ENCODE measurements at regions not wholly inside any gene's neighbourhood (a gene's known extent, or its start where the extent isn't known, plus 50 kb on each side); places are given as distances from the start of the nearest gene placed in this dataset.

- Histone ChIP-seq H3K9me3 (no peaks in the 10 kb centered on the region), H3K27ac (no peak overlapping the region), H3K36me3 (replicated peaks in 1 of 2; ENCODE audit: insufficient read depth in 1 of 2, low read depth in 2 of 2) (no peaks in the 10 kb centered on the region), H3K4me1 (no peaks in the 10 kb centered on the region), H3K4me3 (no peak overlapping the region), H3K27me3 (no peaks in the 10 kb centered on the region)
- WGBS, 2 donors = 73 to 81% methylated on average over 3 of the region's 3 CpGs
- ATAC-seq = no peak
- intact Hi-C loops (cut with DNase I) = no loop called here
- no peak for TF ChIP-seq POLR2A (IDR thresholded peaks at IDR 0.05)
- TF ChIP-seq CTCF (IDR thresholded peaks at IDR 0.05) = no peak
- no peak for DNase-seq
These were observed 792.3 kb downstream of the DIPK2A start for GRCh38 chr3:144763878-144764454.

DNA sequence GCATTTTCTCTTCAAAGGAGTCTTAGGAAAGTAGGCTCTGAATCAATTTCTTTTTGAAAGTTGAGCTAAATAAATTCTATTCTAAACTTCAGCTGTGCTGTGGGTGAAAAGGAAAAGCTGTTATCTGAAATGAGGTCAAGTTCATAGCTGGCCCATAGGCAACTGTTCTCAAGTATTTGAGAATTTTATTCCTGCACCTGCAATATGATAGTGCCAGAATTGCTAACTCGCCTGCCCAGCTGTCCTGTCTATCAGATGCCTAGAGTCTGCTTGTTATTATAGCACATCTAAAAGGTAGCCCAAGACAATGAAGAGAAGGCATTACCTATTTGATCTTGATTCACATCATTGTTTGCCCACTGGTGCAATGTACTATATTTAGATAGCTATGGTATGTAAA, 798.7 kb downstream of the DIPK2A start:
- Histone ChIP-seq H3K9me3 (no peaks in the 10 kb centered on the region), H3K27me3 (no peaks in the 10 kb centered on the region), H3K27ac (no peak overlapping the region), H3K36me3 (replicated peaks in 1 of 2; ENCODE audit: insufficient read depth in 1 of 2, low read depth in 2 of 2) (no peaks in the 10 kb centered on the region), H3K4me3 (no peak overlapping the region), H3K4me1 (no peaks in the 10 kb centered on the region)
- intact Hi-C loops (cut with DNase I) = loop anchor here (10.0 kb wide), 1 partner anchor 885 kb away; no protein-coding TSS in a partner anchor
- 18 to 38% methylated on average over 1 of the region's 1 CpG for WGBS, 2 donors
- DNase-seq (no peak), ATAC-seq (no peak)
- TF ChIP-seq CTCF (IDR thresholded peaks at IDR 0.05) (no peak), POLR2A (IDR thresholded peaks at IDR 0.05) (no peak)

DNA sequence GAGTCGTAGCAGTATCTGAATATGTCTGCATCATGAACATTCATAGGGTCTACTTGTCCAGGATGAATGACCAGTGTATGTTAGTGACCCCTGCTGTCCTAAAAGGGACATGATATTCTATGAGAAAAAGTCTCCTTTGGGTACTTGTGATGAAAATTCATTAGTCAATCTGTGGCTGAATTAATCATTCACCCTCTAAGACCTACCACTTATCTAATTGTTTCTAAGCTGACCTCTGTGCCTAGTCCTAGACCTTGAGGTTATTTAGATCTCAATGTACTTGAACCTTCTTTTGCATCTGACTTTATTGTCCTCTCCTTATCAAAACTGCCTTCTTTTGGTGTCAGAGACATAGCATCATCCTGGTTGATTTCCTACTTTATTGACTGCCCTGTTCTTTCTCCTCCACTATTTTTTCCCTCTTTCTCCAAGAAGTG, 799.3 kb downstream of the DIPK2A start:
- no peaks in the 10 kb centered on the region for H3K27me3 ChIP-seq
- H3K9me3 ChIP-seq = no peaks in the 10 kb centered on the region
- H3K36me3 ChIP-seq (replicated peaks in 1 of 2; ENCODE audit: insufficient read depth in 1 of 2, low read depth in 2 of 2) = no peaks in the 10 kb centered on the region
- intact Hi-C loops (cut with DNase I) = loop anchor here (10.0 kb wide), 1 partner anchor 886 kb away; no protein-coding TSS in a partner anchor
- H3K4me3 ChIP-seq = no peak overlapping the region
- 16 to 31% methylated on average over 1 of the region's 1 CpG for WGBS, 2 donors
- no peak overlapping the region for H3K27ac ChIP-seq
- TF ChIP-seq POLR2A (IDR thresholded peaks at IDR 0.05) = no peak
- TF ChIP-seq CTCF (IDR thresholded peaks at IDR 0.05) = peak; percentile 1 to 60 (median 48)
- no peaks in the 10 kb centered on the region for H3K4me1 ChIP-seq
- DNase-seq (no peak), ATAC-seq (peak; percentile 55)

DNA sequence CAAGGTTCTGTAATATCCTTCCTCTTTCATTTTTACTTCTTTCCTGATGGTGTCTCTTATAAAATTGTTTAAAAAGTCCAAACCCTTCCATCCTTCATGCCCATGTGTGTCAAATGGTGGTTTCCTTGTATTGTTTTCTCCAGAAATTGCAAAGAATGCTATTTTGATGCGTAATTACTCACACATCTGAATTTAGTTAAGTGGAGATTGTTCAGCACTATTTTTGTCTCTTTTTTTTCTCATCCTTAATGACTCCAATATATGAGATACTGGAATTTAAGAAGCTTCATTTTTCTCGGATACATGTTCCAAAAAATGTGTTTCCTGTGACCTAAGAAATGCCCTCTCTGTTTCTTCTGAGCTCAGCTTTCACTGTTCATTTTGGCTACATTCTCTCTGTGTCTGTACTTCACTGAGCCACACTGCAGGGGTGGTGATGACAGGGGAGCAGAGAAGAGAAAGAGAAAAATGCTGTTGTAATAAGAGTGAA, 799.8 kb downstream of the DIPK2A start:
- Histone ChIP-seq H3K9me3 (no peaks in the 10 kb centered on the region), H3K27ac (no peak overlapping the region), H3K4me1 (no peaks in the 10 kb centered on the region), H3K36me3 (replicated peaks in 1 of 2; ENCODE audit: insufficient read depth in 1 of 2, low read depth in 2 of 2) (no peaks in the 10 kb centered on the region), H3K27me3 (no peaks in the 10 kb centered on the region), H3K4me3 (no peak overlapping the region)
- ATAC-seq (peak; percentile 18), DNase-seq (no peak)
- WGBS, 2 donors = 48 to 56% methylated on average over 2 of the region's 2 CpGs
- intact Hi-C loops (cut with DNase I) = loop anchor here (10.0 kb wide), 1 partner anchor 887 kb away; no protein-coding TSS in a partner anchor
- no peak for TF ChIP-seq POLR2A (IDR thresholded peaks at IDR 0.05)
- TF ChIP-seq CTCF (IDR thresholded peaks at IDR 0.05) = no peak

DNA sequence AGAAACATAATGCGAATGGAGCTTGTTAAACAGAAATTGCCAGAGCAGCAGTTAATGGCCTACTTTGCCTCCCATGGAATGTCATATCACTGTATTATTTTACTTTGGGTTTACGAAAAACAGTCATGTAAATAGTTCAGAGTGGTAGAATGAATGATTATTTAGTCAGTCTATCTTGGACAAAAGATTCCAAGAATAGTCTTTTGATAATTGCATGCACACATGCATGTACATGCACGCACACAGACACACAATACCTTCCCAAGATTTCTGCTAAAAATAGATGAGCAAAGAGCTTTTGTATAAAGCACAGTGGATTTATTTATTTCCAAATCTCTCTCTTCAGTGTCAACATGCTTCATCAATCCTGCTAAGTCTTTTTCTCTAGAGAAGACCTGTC, 800.7 kb downstream of the DIPK2A start:
- no peak for ATAC-seq
- intact Hi-C loops (cut with DNase I) = loop anchor here (10.0 kb wide), 1 partner anchor 888 kb away; no protein-coding TSS in a partner anchor
- no peak for TF ChIP-seq CTCF (IDR thresholded peaks at IDR 0.05)
- no peak for TF ChIP-seq POLR2A (IDR thresholded peaks at IDR 0.05)

More for the DNA sequence above, 800.7 kb downstream of the DIPK2A start:
- Histone ChIP-seq H3K4me1 (no peaks in the 10 kb centered on the region), H3K36me3 (replicated peaks in 1 of 2; ENCODE audit: insufficient read depth in 1 of 2, low read depth in 2 of 2) (no peaks in the 10 kb centered on the region), H3K9me3 (no peaks in the 10 kb centered on the region), H3K27me3 (no peaks in the 10 kb centered on the region), H3K4me3 (no peak overlapping the region), H3K27ac (no peak overlapping the region)
- DNase-seq = no peak
- WGBS, 2 donors = 73 to 76% methylated on average over 3 of the region's 3 CpGs

Measured in body of pancreas (tissue), 4 donors.